ENCODE measurements at regions not wholly inside any gene's neighbourhood (a gene's known extent, or its start where the extent isn't known, plus 50 kb on each side); places are given as distances from the start of the nearest gene placed in this dataset.
"Not testable (repeated sequence)": the region's sequence is repeated elsewhere in the genome, so short reads cannot be mapped to it uniquely, and the experiment has no call there.

- no peak overlapping the region for H3K4me3 ChIP-seq
- H3K27ac ChIP-seq: no peak overlapping the region
- TF ChIP-seq CTCF (IDR thresholded peaks at IDR 0.05): no peak
- no peaks in the 10 kb centered on the region for H3K27me3 ChIP-seq
- H3K4me1 ChIP-seq: no peaks in the 10 kb centered on the region
- no peaks in the 10 kb centered on the region for H3K9me3 ChIP-seq
- no peaks in the 10 kb centered on the region for H3K36me3 ChIP-seq
- peak; percentile 50 for DNase-seq (ENCODE audit: low spot score)
These were observed 1015.3 kb downstream of the KCNJ18 start for GRCh38 chr17:22707626-22708025.

- no peak for TF ChIP-seq CTCF (IDR thresholded peaks at IDR 0.05)
- Histone ChIP-seq H3K4me1 (no peaks in the 10 kb centered on the region), H3K36me3 (no peaks in the 10 kb centered on the region), H3K9me3 (peaks cover 0 to 7% of the 10 kb centered on the region in 2 donors), H3K27ac (no peak overlapping the region), H3K27me3 (no peaks in the 10 kb centered on the region), H3K4me3 (no peak overlapping the region)
- peak; percentile 54 for DNase-seq (ENCODE audit: low spot score)
These were observed 1024.9 kb downstream of the KCNJ18 start for GRCh38 chr17:22717211-22717610.

GRCh38 chr17:22718689-22719088 is 1026.4 kb downstream of the KCNJ18 start:
- no peak overlapping the region for H3K27ac ChIP-seq
- H3K36me3 ChIP-seq: no peaks in the 10 kb centered on the region
- no peak for DNase-seq (ENCODE audit: low spot score)
- H3K4me1 ChIP-seq: no peaks in the 10 kb centered on the region
- H3K27me3 ChIP-seq: no peaks in the 10 kb centered on the region
- no peak for TF ChIP-seq CTCF (IDR thresholded peaks at IDR 0.05)
- H3K9me3 ChIP-seq: peaks cover 0 to 13% of the 10 kb centered on the region in 2 donors
- no peak overlapping the region for H3K4me3 ChIP-seq

GRCh38 chr17:22741066-22741465 is 1048.7 kb downstream of the KCNJ18 start:
- H3K4me1 ChIP-seq; H3K27ac ChIP-seq; H3K36me3 ChIP-seq; H3K27me3 ChIP-seq; DNase-seq (ENCODE audit: low spot score); H3K4me3 ChIP-seq: not testable (repeated sequence)
- H3K9me3 ChIP-seq: peaks cover 0 to 67% of the 10 kb centered on the region in 2 donors

Measured in right atrium auricular region (tissue), 2 donors.